Prostate gland (tissue), 2 donors: ENCODE measurements at regions not wholly inside any gene's neighbourhood (a gene's known extent, or its start where the extent isn't known, plus 50 kb on each side); places are given as distances from the start of the nearest gene placed in this dataset.

Experiments used
- POLR2A ChIP-seq: fragments of 450-650 bp; IDR thresholded peaks from one replicate; pipeline ENCODE4 v1.6.1; 2016; ENCODE audit warnings: antibody characterized with exemption, mild to moderate bottlenecking
- POLR2AphosphoS5 ChIP-seq: sonication (generic); formaldehyde crosslinking; IDR thresholded peaks from one replicate; pipeline ENCODE4 v1.6.1; 2017; ENCODE audit warnings: antibody characterized with exemption
- TF ChIP-seq, protein P1 (sequence below), 4 experiments: fragments of 200-600 bp in 2 of 4; fragments of 450-650 bp in 2 of 4; sonication (generic) in 2 of 4; IDR thresholded peaks; 1 replicate in 3 of 4; 2 replicates in 1 of 4; pipeline ENCODE4 v1.5.1; 2016 to 2019; ENCODE audit warnings: antibody characterized with exemption in 4 of 4, mild to moderate bottlenecking in 2 of 4, moderate library complexity in 2 of 4

DNA sequence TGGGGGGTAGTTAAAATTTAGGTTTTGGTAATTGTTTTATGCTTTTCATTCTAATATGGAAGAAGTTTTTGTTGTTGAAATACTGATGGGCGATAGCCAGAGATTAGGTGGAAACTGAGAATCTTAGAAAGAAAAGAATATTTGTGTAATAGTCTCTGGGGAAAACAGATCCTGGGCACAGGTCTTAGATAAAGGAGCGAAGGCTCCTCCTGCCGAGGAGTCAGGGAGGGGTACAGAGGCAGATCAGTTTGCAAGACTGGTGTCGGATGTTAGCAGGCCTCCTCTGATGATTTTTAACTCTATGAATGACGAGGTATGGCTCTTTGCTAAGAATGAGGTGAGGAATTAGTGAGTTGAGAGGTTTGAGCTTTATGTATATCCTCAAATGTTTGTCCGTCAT lies 339.7 kb downstream of the HGF start:
- TF ChIP-seq, protein P1, sequence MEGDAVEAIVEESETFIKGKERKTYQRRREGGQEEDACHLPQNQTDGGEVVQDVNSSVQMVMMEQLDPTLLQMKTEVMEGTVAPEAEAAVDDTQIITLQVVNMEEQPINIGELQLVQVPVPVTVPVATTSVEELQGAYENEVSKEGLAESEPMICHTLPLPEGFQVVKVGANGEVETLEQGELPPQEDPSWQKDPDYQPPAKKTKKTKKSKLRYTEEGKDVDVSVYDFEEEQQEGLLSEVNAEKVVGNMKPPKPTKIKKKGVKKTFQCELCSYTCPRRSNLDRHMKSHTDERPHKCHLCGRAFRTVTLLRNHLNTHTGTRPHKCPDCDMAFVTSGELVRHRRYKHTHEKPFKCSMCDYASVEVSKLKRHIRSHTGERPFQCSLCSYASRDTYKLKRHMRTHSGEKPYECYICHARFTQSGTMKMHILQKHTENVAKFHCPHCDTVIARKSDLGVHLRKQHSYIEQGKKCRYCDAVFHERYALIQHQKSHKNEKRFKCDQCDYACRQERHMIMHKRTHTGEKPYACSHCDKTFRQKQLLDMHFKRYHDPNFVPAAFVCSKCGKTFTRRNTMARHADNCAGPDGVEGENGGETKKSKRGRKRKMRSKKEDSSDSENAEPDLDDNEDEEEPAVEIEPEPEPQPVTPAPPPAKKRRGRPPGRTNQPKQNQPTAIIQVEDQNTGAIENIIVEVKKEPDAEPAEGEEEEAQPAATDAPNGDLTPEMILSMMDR (IDR thresholded peaks at IDR 0.05) = no peak
- TF ChIP-seq POLR2A (no peak), POLR2AphosphoS5 (no peak)
